ENCODE measurements at regions not wholly inside any gene's neighbourhood (a gene's known extent, or its start where the extent isn't known, plus 50 kb on each side); places are given as distances from the start of the nearest gene placed in this dataset.

GRCh38 chr10:20608503-20608902 lies 288.6 kb downstream of the NEBL start:
- TF ChIP-seq POLR2A (IDR thresholded peaks at IDR 0.05) (no peak), CTCF (IDR thresholded peaks at IDR 0.05) (no peak)

All from body of pancreas (tissue), 4 donors.